Thymus (tissue), 11 donors: ENCODE measurements at regions not wholly inside any gene's neighbourhood (a gene's known extent, or its start where the extent isn't known, plus 50 kb on each side); places are given as distances from the start of the nearest gene placed in this dataset.

ENCODE experiments used
- DNase-seq, 9 donors: peaks; one replicate each; pipeline ENCODE4 v3.0.0-alpha.2; 2013; ENCODE audit warnings: low spot score in 9 of 9, low read depth in 6 of 9, missing footprints in 1 of 9
- H3K27ac ChIP-seq, 2 donors: one replicate each; pipeline ENCODE4 v1.5.1; 2013; ENCODE audit warnings: control low read depth in 1 of 2, low read depth in 1 of 2, low read length in 1 of 2, mild to moderate bottlenecking in 1 of 2, moderate library complexity in 1 of 2
- H3K27me3 ChIP-seq, 2 donors: one replicate each; pipeline ENCODE4 v1.5.1; 2013; ENCODE audit warnings: low read length in 1 of 2; ENCODE audit not compliant: control insufficient read depth in 2 of 2, insufficient read depth in 1 of 2
- H3K36me3 ChIP-seq, 2 donors: one replicate each; pipeline ENCODE4 v1.5.1; 2013; ENCODE audit warnings: low read length in 1 of 2, mild to moderate bottlenecking in 1 of 2, moderate library complexity in 1 of 2; ENCODE audit not compliant: control insufficient read depth in 2 of 2, insufficient read depth in 2 of 2
- H3K4me1 ChIP-seq, 2 donors: one replicate each; pipeline ENCODE4 v1.5.1; 2013; ENCODE audit warnings: low read length in 2 of 2; ENCODE audit not compliant: control insufficient read depth in 2 of 2, insufficient read depth in 2 of 2
- H3K4me3 ChIP-seq, 2 donors: one replicate each; pipeline ENCODE4 v1.5.1; 2013; ENCODE audit warnings: low read length in 2 of 2, control low read depth in 1 of 2, mild to moderate bottlenecking in 1 of 2
- H3K9me3 ChIP-seq, 2 donors: one replicate each; pipeline ENCODE4 v1.5.1; 2013; ENCODE audit warnings: low read length in 1 of 2, mild to moderate bottlenecking in 1 of 2; ENCODE audit not compliant: control insufficient read depth in 2 of 2, insufficient read depth in 1 of 2
- WGBS: extraction: QIAGEN DNeasy Blood & Tissue Kit; methylation state at CpG from one replicate; pipeline ENCODE4 v1.1.7; 2013; 5-methylcytosine and 5-hydroxymethylcytosine counted together
- donor health status: healthy.

GRCh38 chr5:145683431-145683830 is 151.7 kb downstream of the PRELID2 start:
- no peaks in the 10 kb centered on the region for H3K9me3 ChIP-seq
- no peak for DNase-seq
- H3K4me1 ChIP-seq = no peaks in the 10 kb centered on the region
- no peak overlapping the region for H3K27ac ChIP-seq
- no peak overlapping the region for H3K4me3 ChIP-seq
- no peaks in the 10 kb centered on the region for H3K27me3 ChIP-seq
- 93% methylated on average over 2 of the region's 2 CpGs for WGBS
- no peaks in the 10 kb centered on the region for H3K36me3 ChIP-seq

- 96% methylated on average over 8 of the region's 8 CpGs for WGBS
- no peaks in the 10 kb centered on the region for H3K27me3 ChIP-seq
Observed at GRCh38 chr5:145682197-145682899, 152.8 kb downstream of the PRELID2 start.

GRCh38 chr5:145681686-145682085 is 153.5 kb downstream of the PRELID2 start:
- no peak overlapping the region for H3K4me3 ChIP-seq
- H3K4me1 ChIP-seq = no peaks in the 10 kb centered on the region
- no peaks in the 10 kb centered on the region for H3K36me3 ChIP-seq
- H3K27me3 ChIP-seq = no peaks in the 10 kb centered on the region
- DNase-seq = peak in 8 of 9 donors; percentile 11 to 60 (median 26)
- no peaks in the 10 kb centered on the region for H3K9me3 ChIP-seq
- no peak overlapping the region for H3K27ac ChIP-seq

More at GRCh38 chr5:145682197-145682899, 152.8 kb downstream of the PRELID2 start:
- Histone ChIP-seq H3K36me3 (no peaks in the 10 kb centered on the region), H3K4me3 (no peak overlapping the region), H3K9me3 (no peaks in the 10 kb centered on the region), H3K4me1 (no peaks in the 10 kb centered on the region), H3K27ac (no peak overlapping the region)
- no peak for DNase-seq

GRCh38 chr5:145681216-145681615 is 153.9 kb downstream of the PRELID2 start:
- no peak for DNase-seq
- H3K4me1 ChIP-seq = no peaks in the 10 kb centered on the region
- 98% methylated on average over 1 of the region's 1 CpG for WGBS

GRCh38 chr5:145680767-145681166 is 154.4 kb downstream of the PRELID2 start:
- no peaks in the 10 kb centered on the region for H3K9me3 ChIP-seq
- no peaks in the 10 kb centered on the region for H3K4me1 ChIP-seq
- H3K27me3 ChIP-seq = no peaks in the 10 kb centered on the region
- no peaks in the 10 kb centered on the region for H3K36me3 ChIP-seq
- no peak for DNase-seq
- no peak overlapping the region for H3K27ac ChIP-seq
- WGBS = 92% methylated on average over 7 of the region's 7 CpGs
- no peak overlapping the region for H3K4me3 ChIP-seq

More at GRCh38 chr5:145681216-145681615, 153.9 kb downstream of the PRELID2 start:
- Histone ChIP-seq H3K36me3 (no peaks in the 10 kb centered on the region), H3K4me3 (no peak overlapping the region), H3K27me3 (no peaks in the 10 kb centered on the region), H3K9me3 (no peaks in the 10 kb centered on the region), H3K27ac (no peak overlapping the region)

- Histone ChIP-seq H3K36me3 (no peaks in the 10 kb centered on the region), H3K27ac (no peak overlapping the region), H3K9me3 (no peaks in the 10 kb centered on the region), H3K4me3 (no peak overlapping the region), H3K4me1 (no peaks in the 10 kb centered on the region), H3K27me3 (no peaks in the 10 kb centered on the region)
- DNase-seq = no peak
Observed at GRCh38 chr5:145680169-145680568, 155.0 kb downstream of the PRELID2 start.

GRCh38 chr5:145678255-145678654 is 156.9 kb downstream of the PRELID2 start:
- Histone ChIP-seq H3K36me3 (no peaks in the 10 kb centered on the region), H3K4me3 (no peak overlapping the region), H3K9me3 (no peaks in the 10 kb centered on the region), H3K4me1 (no peaks in the 10 kb centered on the region), H3K27ac (no peak overlapping the region), H3K27me3 (no peaks in the 10 kb centered on the region)
- 97% methylated on average over 2 of the region's 2 CpGs for WGBS
- DNase-seq = no peak

GRCh38 chr5:145673786-145674185 is 161.4 kb downstream of the PRELID2 start:
- no peaks in the 10 kb centered on the region for H3K4me1 ChIP-seq
- H3K27ac ChIP-seq = no peak overlapping the region
- H3K36me3 ChIP-seq = no peaks in the 10 kb centered on the region
- H3K27me3 ChIP-seq = no peaks in the 10 kb centered on the region
- DNase-seq = no peak
- no peaks in the 10 kb centered on the region for H3K9me3 ChIP-seq
- no peak overlapping the region for H3K4me3 ChIP-seq

GRCh38 chr5:145668714-145669113 is 166.4 kb downstream of the PRELID2 start:
- H3K36me3 ChIP-seq = no peaks in the 10 kb centered on the region
- no peak overlapping the region for H3K4me3 ChIP-seq
- H3K4me1 ChIP-seq = no peaks in the 10 kb centered on the region
- WGBS = 84% methylated on average over 3 of the region's 3 CpGs
- DNase-seq = no peak
- H3K27me3 ChIP-seq = no peaks in the 10 kb centered on the region
- no peaks in the 10 kb centered on the region for H3K9me3 ChIP-seq
- H3K27ac ChIP-seq = no peak overlapping the region
